RWPE1 (cell line): ENCODE measurements at regions not wholly inside any gene's neighbourhood (a gene's known extent, or its start where the extent isn't known, plus 50 kb on each side); places are given as distances from the start of the nearest gene placed in this dataset.

ENCODE experiments used
- CTCF ChIA-PET: fragments of 350-600 bp; sonication (Branson Sonifier 250); formaldehyde crosslinking; extraction: SDS; loops from one replicate; lab custom pipeline; 2021; lab: Yijun Ruan, JAX
- POLR2A ChIA-PET: fragments of 400-600 bp; formaldehyde crosslinking; extraction: SDS; loops from one replicate; lab custom pipeline; 2020; ENCODE audit warnings: antibody characterized with exemption; ENCODE audit not compliant: low non-redundant PET; lab: Yijun Ruan, JAX
- DNase-seq: peaks from one replicate; pipeline ENCODE4 v3.0.0; 2012; ENCODE audit warnings: low spot score
- H3K27ac ChIP-seq: fragments of 450-650 bp; 2 replicates; pipeline ENCODE4 v1.5.1; 2017
- CTCF ChIP-seq: fragments of 450-650 bp; conservative IDR thresholded peaks from 2 replicates; pipeline ENCODE4 v1.5.1; 2017; ENCODE audit warnings: low read depth, mild to moderate bottlenecking

DNA sequence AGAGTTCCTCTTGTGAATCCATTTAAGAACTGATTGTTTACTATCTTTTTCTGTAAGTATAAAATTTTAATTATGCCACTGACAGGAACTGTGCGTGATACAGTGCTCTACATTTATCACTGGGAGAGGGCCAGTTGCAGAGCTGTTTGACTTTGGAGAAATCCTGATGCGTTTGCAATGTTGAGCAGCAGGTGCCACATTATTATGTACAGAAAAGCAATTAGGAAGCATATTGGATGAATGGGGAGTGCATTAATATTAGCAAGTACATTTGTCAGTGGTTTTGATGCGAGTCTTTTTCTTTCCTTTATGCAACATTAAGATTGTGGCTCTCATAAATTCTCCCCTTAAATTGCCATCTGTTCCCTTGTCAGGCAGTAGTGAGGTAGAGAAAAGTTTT lies 302.3 kb upstream of the FANCL start:
- H3K27ac ChIP-seq: no peak overlapping the region
- DNase-seq: no peak
- TF ChIP-seq CTCF: no peak
- ChIA-PET CTCF (no interaction called here), POLR2A (no interaction called here)

DNA sequence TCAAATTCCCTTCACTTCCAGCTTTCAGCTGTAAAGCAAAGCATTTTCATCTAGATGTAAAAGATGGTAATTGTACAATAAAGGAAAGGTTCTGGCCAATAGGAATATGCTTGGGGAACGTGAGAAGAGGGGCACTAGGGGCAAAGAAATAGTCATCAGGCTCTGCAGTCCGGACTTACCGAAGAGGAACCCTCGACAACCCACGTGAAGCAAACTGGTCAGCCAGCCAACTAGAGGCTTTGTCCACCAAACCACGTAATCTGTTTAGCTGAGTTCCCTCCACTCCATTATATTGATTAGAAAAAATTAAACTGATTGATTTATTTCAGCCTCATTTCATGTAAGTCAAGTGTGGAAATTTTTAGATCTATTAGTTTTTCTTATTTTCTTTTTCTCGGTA lies 300.4 kb upstream of the FANCL start:
- ChIA-PET CTCF (no interaction called here), POLR2A (no interaction called here)
- H3K27ac ChIP-seq: no peak overlapping the region
- no peak for DNase-seq
- TF ChIP-seq CTCF: no peak

GRCh38 chr2:58540681-58541080 lies 299.6 kb upstream of the FANCL start:
- no peak for TF ChIP-seq CTCF
- DNase-seq: no peak
- POLR2A ChIA-PET: no interaction called here
- no peak overlapping the region for H3K27ac ChIP-seq
- CTCF ChIA-PET: no interaction called here

DNA sequence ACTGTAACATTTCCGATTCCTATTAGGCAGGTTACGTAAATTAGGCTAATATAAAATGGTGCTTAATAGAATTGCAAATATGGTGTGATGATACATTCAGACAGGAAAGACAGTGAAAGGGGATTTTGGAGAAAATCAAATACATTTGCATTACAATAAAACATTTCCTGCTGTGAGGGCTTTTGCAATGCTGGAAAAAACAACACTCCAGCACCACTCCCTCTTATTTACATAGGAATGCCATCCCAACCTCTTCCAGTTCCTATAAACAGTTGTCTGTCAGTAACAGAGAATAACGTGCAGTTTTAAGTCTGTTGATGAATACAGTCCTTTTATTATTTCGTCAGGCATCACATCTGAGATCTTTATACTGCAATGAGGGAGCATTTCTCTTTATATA lies 298.8 kb upstream of the FANCL start:
- CTCF ChIA-PET: no interaction called here
- POLR2A ChIA-PET: no interaction called here
- DNase-seq: no peak
- no peak overlapping the region for H3K27ac ChIP-seq
- no peak for TF ChIP-seq CTCF

DNA sequence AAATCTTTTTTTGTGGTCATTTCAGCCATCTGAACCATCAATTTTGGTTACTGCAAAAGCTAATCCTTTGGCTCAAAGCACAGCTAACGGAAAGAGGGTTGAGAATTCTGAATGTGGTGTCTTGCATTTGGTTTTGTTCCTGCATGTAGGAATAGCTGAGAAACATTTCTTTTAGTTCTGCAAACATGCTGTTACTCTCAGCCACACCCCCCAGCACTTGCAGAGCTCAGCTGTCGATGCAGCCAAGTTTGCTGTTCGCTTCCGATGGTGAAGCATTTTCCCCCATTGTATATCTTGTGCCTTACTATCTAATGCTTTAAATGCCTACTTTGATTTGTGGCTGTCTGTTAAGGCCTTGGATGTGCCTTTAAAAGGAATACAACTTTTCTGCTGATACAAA lies 294.9 kb upstream of the FANCL start:
- POLR2A ChIA-PET: no interaction called here
- TF ChIP-seq CTCF: no peak
- no peak overlapping the region for H3K27ac ChIP-seq
- DNase-seq: no peak
- CTCF ChIA-PET: no interaction called here

DNA sequence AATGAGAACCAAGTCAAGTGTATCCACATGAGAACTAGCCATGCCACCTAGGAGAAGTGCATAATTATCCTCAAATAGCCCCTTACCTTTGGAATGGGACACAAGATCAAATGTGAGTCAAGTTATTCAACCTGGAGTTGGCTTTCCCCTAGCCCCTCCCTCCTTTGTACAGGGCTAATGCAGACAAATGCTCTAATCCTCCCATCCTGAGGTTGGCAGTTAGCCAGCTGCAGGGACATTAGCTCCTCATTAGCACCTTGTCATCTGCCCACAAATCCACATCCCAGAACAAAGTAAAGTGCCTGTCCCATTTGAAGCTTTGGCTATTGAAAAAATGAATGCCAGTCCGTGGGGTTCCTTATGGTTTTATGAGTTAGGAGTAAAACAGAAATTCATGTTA lies 294.1 kb upstream of the FANCL start:
- no peak for DNase-seq
- no peak overlapping the region for H3K27ac ChIP-seq
- POLR2A ChIA-PET: no interaction called here
- no peak for TF ChIP-seq CTCF
- CTCF ChIA-PET: no interaction called here

DNA sequence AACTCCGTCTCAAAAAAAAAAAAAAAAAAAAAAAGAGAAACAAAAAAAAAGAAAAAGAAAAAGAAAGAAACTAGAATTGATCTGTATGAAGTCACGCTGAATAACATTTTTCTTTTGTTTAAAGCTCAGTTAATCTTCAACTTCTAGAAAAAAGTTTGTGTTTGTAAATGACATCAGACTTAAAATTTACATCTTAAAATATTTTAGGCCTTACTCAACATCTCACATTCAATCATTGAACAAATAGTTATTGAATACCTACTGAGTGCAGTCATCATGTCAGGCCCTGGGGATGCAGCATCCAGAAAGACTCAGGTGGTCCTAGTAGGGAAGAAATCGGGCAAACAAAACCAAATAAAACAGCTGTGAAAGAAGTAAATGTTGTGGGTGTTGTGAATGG lies 292.3 kb upstream of the FANCL start:
- TF ChIP-seq CTCF: no peak
- no peak for DNase-seq
- POLR2A ChIA-PET: no interaction called here
- CTCF ChIA-PET: interaction anchor here (0.6 to 0.7 kb wide), 2 partner anchors 19 to 245 kb away, joined by 3 to 8 read pairs; no protein-coding TSS in a partner anchor
- H3K27ac ChIP-seq: no peak overlapping the region
